GM19324 (cell line): ENCODE measurements at regions not wholly inside any gene's neighbourhood (a gene's known extent, or its start where the extent isn't known, plus 50 kb on each side); places are given as distances from the start of the nearest gene placed in this dataset.

Source experiments
- ATAC-seq: cut with Tn5 transposase; IDR thresholded peaks from one replicate; pipeline ENCODE4 v1.9.1; 2021; ENCODE audit warnings: mild to moderate bottlenecking, moderate library complexity; ENCODE audit not compliant: unreplicated experiment, low FRiP score

- no peak for ATAC-seq
These were observed 157.9 kb downstream of the RPS12 start for GRCh38 chr6:132972254-132972653.

- no peak for ATAC-seq
These were observed 158.6 kb downstream of the RPS12 start for GRCh38 chr6:132972971-132973370.

GRCh38 chr6:132973514-132973993, 159.2 kb downstream of the RPS12 start:
- ATAC-seq, result no peak

GRCh38 chr6:132974122-132974521, 159.8 kb downstream of the RPS12 start:
- ATAC-seq, result no peak

GRCh38 chr6:132977413-132977812, 163.0 kb downstream of the RPS12 start:
- ATAC-seq, result no peak

GRCh38 chr6:132978685-132979084, 164.3 kb downstream of the RPS12 start:
- ATAC-seq, result no peak

GRCh38 chr6:132993738-132994137, 179.4 kb downstream of the RPS12 start:
- no peak for ATAC-seq

GRCh38 chr6:132995009-132995408, 180.6 kb downstream of the RPS12 start:
- ATAC-seq, result no peak

GRCh38 chr6:132995432-132995831, 181.1 kb downstream of the RPS12 start:
- ATAC-seq, result no peak

- ATAC-seq, result no peak
These were observed 184.0 kb downstream of the RPS12 start for GRCh38 chr6:132998418-132998817.

GRCh38 chr6:133001040-133001565, 186.7 kb downstream of the RPS12 start:
- no peak for ATAC-seq

- no peak for ATAC-seq
These were observed 190.0 kb downstream of the RPS12 start for GRCh38 chr6:133004304-133004884.

- ATAC-seq, result no peak
These were observed 198.4 kb downstream of the RPS12 start for GRCh38 chr6:133012774-133013173.

- no peak for ATAC-seq
These were observed 202.3 kb downstream of the RPS12 start for GRCh38 chr6:133016631-133017030.

- ATAC-seq, result no peak
These were observed 203.2 kb downstream of the RPS12 start for GRCh38 chr6:133017581-133017980.

GRCh38 chr6:133026705-133027104, 212.3 kb downstream of the RPS12 start:
- no peak for ATAC-seq

- ATAC-seq, result no peak
These were observed 207.9 kb upstream of the EYA4 start for GRCh38 chr6:133033263-133033662.

GRCh38 chr6:133034509-133035206, 206.5 kb upstream of the EYA4 start:
- ATAC-seq, result no peak

GRCh38 chr6:133040094-133040802, 200.9 kb upstream of the EYA4 start:
- ATAC-seq, result no peak

GRCh38 chr6:133040803-133041419, 200.2 kb upstream of the EYA4 start:
- no peak for ATAC-seq

- no peak for ATAC-seq
These were observed 198.5 kb upstream of the EYA4 start for GRCh38 chr6:133042550-133043120.
